AG20443 (cell line): ENCODE measurements at regions not wholly inside any gene's neighbourhood (a gene's known extent, or its start where the extent isn't known, plus 50 kb on each side); places are given as distances from the start of the nearest gene placed in this dataset.

Source experiments
- DNase-seq: peaks from one replicate; pipeline ENCODE4 v3.0.0; 2012; ENCODE audit warnings: low spot score, mixed read lengths

- DNase-seq, result no peak
Observed at GRCh38 chr5:108649646-108650045, 98.1 kb upstream of the FER start.

- DNase-seq, result no peak
Observed at GRCh38 chr5:108649106-108649505, 98.6 kb upstream of the FER start.

- DNase-seq, result peak; percentile 84
Observed at GRCh38 chr5:108642170-108642906, 105.4 kb upstream of the FER start.

GRCh38 chr5:108641596-108641995 lies 106.1 kb upstream of the FER start:
- DNase-seq, result no peak

- DNase-seq, result no peak
Observed at GRCh38 chr5:108639366-108639765, 108.3 kb upstream of the FER start.

GRCh38 chr5:108638021-108638420 lies 109.7 kb upstream of the FER start:
- no peak for DNase-seq

- DNase-seq, result no peak
Observed at GRCh38 chr5:108637134-108637533, 110.6 kb upstream of the FER start.

- DNase-seq, result no peak
Observed at GRCh38 chr5:108636135-108636853, 111.4 kb upstream of the FER start.

GRCh38 chr5:108634617-108635288 lies 112.9 kb upstream of the FER start:
- no peak for DNase-seq

GRCh38 chr5:108634010-108634616 lies 113.6 kb upstream of the FER start:
- peak; percentile 27 for DNase-seq

GRCh38 chr5:108629779-108630528 lies 117.7 kb upstream of the FER start:
- no peak for DNase-seq

GRCh38 chr5:108625654-108626053 lies 122.0 kb upstream of the FER start:
- DNase-seq, result no peak

GRCh38 chr5:108623826-108624225 lies 123.9 kb upstream of the FER start:
- no peak for DNase-seq

GRCh38 chr5:108620516-108620915 lies 127.2 kb upstream of the FER start:
- DNase-seq, result no peak

GRCh38 chr5:108619815-108620214 lies 127.9 kb upstream of the FER start:
- no peak for DNase-seq

GRCh38 chr5:108617467-108618435 lies 129.9 kb upstream of the FER start:
- DNase-seq, result no peak

- DNase-seq, result no peak
Observed at GRCh38 chr5:108615216-108615615, 132.5 kb upstream of the FER start.

- no peak for DNase-seq
Observed at GRCh38 chr5:108607421-108607820, 140.3 kb upstream of the FER start.

- DNase-seq, result no peak
Observed at GRCh38 chr5:108606185-108606584, 141.5 kb upstream of the FER start.

GRCh38 chr5:108602830-108603229 lies 144.9 kb upstream of the FER start:
- no peak for DNase-seq

- DNase-seq, result no peak
Observed at GRCh38 chr5:108590799-108591198, 156.9 kb upstream of the FER start.
